ENCODE measurements at regions not wholly inside any gene's neighbourhood (a gene's known extent, or its start where the extent isn't known, plus 50 kb on each side); places are given as distances from the start of the nearest gene placed in this dataset.

DNA sequence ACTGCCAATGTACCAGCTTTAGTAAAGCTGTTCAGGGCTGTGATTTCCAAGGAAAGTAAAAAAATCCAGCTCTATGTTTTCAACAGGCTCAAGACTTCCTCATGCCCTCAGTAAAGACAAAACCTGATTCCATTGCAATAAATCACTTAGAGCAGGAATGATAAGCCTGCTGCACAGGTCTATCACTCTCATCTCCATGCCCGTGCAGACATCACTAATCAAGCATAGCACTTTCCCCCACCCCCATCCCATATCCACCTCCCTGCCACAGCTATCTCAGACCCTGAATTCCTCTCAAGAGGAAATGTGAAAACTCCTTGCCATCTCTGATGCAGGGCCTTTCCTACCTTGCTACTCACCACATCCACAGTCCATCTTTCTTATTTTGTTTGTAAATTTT, 554.9 kb downstream of the MAFB start:
- Mint-ChIP-seq H3K9me3 (peaks cover 13% of the 10 kb centered on the region), H3K4me1 (no peaks in the 10 kb centered on the region), H3K27me3 (ENCODE audit: low read depth) (no peaks in the 10 kb centered on the region), H3K36me3 (no peaks in the 10 kb centered on the region), H3K4me3 (no peak overlapping the region), H3K27ac (no peak overlapping the region)
- TF ChIP-seq, protein P1, sequence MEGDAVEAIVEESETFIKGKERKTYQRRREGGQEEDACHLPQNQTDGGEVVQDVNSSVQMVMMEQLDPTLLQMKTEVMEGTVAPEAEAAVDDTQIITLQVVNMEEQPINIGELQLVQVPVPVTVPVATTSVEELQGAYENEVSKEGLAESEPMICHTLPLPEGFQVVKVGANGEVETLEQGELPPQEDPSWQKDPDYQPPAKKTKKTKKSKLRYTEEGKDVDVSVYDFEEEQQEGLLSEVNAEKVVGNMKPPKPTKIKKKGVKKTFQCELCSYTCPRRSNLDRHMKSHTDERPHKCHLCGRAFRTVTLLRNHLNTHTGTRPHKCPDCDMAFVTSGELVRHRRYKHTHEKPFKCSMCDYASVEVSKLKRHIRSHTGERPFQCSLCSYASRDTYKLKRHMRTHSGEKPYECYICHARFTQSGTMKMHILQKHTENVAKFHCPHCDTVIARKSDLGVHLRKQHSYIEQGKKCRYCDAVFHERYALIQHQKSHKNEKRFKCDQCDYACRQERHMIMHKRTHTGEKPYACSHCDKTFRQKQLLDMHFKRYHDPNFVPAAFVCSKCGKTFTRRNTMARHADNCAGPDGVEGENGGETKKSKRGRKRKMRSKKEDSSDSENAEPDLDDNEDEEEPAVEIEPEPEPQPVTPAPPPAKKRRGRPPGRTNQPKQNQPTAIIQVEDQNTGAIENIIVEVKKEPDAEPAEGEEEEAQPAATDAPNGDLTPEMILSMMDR (IDR thresholded peaks at IDR 0.05; ENCODE audit: unreplicated experiment) = no peak
- DNase-seq (ENCODE audit: low spot score in 2 of 2, unreplicated experiment in 2 of 2) = no peak

DNA sequence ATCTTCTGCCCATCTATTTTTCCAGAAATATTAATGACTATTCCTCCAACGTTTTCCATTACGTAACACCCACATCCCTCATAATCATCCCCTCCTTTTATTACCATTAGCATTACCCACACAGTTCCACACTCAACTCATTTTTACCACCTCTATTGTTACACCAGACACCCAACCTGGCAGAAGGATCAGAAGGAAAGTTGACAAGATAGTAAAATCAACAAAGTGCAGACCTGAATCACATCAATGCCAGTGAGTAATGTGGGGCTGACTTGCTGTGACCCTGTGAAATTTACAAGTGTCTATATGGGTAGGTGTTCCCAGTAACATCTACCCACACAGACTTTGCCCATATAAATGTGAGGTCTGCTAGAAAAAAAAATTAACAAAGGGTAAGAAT, 568.2 kb downstream of the MAFB start:
- no peaks in the 10 kb centered on the region for H3K9me3 Mint-ChIP-seq
- no peak overlapping the region for H3K27ac Mint-ChIP-seq
- H3K4me1 Mint-ChIP-seq = no peaks in the 10 kb centered on the region
- H3K4me3 Mint-ChIP-seq = no peak overlapping the region
- no peak for DNase-seq (ENCODE audit: low spot score in 2 of 2, unreplicated experiment in 2 of 2)
- peaks cover 14% of the 10 kb centered on the region for H3K27me3 Mint-ChIP-seq (ENCODE audit: low read depth)
- no peaks in the 10 kb centered on the region for H3K36me3 Mint-ChIP-seq
- TF ChIP-seq, protein P1 (IDR thresholded peaks at IDR 0.05; ENCODE audit: unreplicated experiment) = no peak

DNA sequence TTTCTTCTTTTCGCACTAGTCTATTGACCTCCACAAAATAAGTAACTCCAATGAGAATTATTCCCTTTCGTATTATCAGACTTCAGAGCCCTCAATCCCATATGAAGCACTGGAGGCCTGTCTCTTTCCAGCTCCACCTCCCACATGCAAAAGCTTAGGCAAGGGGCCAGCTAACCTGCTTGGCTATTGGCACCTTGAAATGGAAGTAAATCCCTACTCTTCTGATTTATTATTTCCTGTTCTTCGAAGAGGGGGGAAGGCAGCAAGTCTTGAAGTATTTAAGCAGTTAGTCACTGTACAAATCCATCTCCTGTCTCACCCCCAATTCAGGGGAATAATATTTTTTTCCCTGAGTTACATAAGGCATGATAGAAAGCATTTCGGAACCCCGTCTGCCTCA, 577.8 kb downstream of the MAFB start:
- Mint-ChIP-seq H3K4me3 (no peak overlapping the region), H3K4me1 (no peaks in the 10 kb centered on the region), H3K9me3 (no peaks in the 10 kb centered on the region), H3K36me3 (no peaks in the 10 kb centered on the region), H3K27ac (no peak overlapping the region), H3K27me3 (ENCODE audit: low read depth) (peaks cover 6% of the 10 kb centered on the region)
- no peak for DNase-seq (ENCODE audit: low spot score in 2 of 2, unreplicated experiment in 2 of 2)
- TF ChIP-seq, protein P1 (IDR thresholded peaks at IDR 0.05; ENCODE audit: unreplicated experiment) = no peak

DNA sequence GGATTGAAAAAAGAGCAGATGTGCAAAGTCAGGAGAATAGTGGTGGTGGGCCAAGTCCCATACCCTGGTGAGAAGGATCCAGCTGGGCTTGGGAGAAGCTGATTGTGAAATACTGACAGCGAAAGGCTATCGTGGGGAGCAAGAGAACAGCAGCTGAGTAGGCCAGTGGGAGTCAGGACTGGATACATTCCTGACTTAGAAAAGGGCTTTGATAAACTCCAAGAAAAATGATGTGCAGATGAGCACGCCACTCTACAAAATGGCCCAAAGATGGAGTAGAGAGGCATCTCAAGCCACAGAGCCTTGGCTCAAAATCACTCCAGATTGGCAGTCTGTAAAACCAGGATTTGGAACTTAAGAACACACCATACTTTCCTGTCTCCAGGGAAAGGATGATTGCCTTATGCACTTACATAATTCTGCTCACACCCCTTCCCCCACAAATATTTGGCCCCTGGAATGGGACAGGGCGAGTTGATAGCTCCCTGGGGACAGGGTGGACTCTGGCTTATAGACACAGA, 578.7 kb downstream of the MAFB start:
- H3K27ac Mint-ChIP-seq = no peak overlapping the region
- no peaks in the 10 kb centered on the region for H3K36me3 Mint-ChIP-seq

DNA sequence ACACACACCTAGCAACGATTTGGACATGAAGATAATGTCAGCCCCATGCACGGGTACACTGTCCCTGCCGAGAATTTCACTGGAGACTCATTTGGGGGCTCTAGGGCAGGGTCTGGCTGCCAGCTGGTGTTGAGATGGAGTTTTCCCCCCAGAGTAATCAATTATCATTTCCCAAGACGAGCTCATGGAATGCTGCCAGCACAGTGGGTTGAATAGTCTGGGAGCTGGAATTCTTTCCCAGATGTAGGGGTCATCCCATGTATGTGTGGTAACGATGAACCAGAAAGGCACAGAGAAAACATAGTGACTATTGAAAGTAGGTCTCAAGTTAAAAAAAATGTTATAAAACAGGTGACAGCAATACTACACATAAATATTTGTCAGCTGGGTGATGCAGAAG, 579.9 kb downstream of the MAFB start:
- TF ChIP-seq, protein P1 (IDR thresholded peaks at IDR 0.05; ENCODE audit: unreplicated experiment) = no peak
- H3K4me3 Mint-ChIP-seq = no peak overlapping the region

More for the DNA sequence above, 578.7 kb downstream of the MAFB start:
- TF ChIP-seq, protein P1 (IDR thresholded peaks at IDR 0.05; ENCODE audit: unreplicated experiment) = no peak
- Mint-ChIP-seq H3K9me3 (no peaks in the 10 kb centered on the region), H3K4me3 (no peak overlapping the region), H3K4me1 (no peaks in the 10 kb centered on the region), H3K27me3 (ENCODE audit: low read depth) (peaks cover 7% of the 10 kb centered on the region)
- no peak for DNase-seq (ENCODE audit: low spot score in 2 of 2, unreplicated experiment in 2 of 2)

DNA sequence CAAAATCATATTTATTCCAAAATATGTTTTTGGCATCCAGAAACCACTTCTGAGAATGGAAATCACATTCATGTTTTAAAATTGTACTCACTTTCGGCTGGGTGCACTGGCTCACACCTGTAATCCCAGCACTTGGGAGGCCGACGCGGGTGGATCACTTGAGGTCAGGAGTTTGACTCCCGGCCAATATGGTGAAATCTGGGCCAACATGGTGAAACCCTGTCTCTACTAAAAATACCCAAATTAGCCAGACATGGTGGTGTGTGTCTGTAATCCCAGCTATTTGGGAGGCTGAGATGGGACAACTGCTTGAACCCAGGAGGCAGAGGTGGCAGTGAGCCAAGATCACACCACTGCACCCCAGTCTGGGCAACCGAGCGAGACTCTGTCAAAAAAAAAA, 580.7 kb downstream of the MAFB start:
- H3K4me3 Mint-ChIP-seq = no peak overlapping the region
- no peaks in the 10 kb centered on the region for H3K36me3 Mint-ChIP-seq
- H3K4me1 Mint-ChIP-seq = no peaks in the 10 kb centered on the region
- no peaks in the 10 kb centered on the region for H3K9me3 Mint-ChIP-seq
- TF ChIP-seq, protein P1 (IDR thresholded peaks at IDR 0.05; ENCODE audit: unreplicated experiment) = no peak
- no peak for DNase-seq (ENCODE audit: low spot score in 2 of 2, unreplicated experiment in 2 of 2)
- H3K27ac Mint-ChIP-seq = no peak overlapping the region
- H3K27me3 Mint-ChIP-seq (ENCODE audit: low read depth) = peaks cover 10% of the 10 kb centered on the region

More for the DNA sequence above, 579.9 kb downstream of the MAFB start:
- Mint-ChIP-seq H3K9me3 (no peaks in the 10 kb centered on the region), H3K36me3 (no peaks in the 10 kb centered on the region), H3K4me1 (no peaks in the 10 kb centered on the region), H3K27ac (no peak overlapping the region), H3K27me3 (ENCODE audit: low read depth) (peaks cover 11% of the 10 kb centered on the region)
- DNase-seq (ENCODE audit: low spot score in 2 of 2, unreplicated experiment in 2 of 2) = no peak

All from mesothelial cell of epicardium (in vitro differentiated cells).